ENCODE measurements at regions not wholly inside any gene's neighbourhood (a gene's known extent, or its start where the extent isn't known, plus 50 kb on each side); places are given as distances from the start of the nearest gene placed in this dataset.

DNA sequence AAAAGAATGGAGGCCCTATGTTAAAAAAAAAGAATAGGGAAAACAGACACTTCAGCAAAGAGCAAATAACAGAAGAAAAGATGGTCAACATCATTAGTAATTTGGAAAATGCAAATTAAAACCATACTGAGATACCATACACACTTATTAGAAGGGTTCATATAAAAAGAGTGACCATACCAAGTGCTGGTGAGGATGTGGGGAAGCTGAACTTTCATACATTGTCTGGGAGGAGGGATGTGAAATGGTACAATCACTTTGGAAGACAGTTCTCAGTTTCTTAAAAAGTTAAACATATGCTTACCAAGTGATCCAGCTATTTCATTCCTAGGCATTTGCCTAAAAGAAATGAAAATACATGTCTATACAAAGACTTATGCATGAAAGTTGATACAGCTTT is 194.4 kb downstream of the CXCL12 start:
- Histone ChIP-seq H3K4me1 (ENCODE audit: control insufficient read depth in 1 of 2, insufficient read depth in 2 of 2, low read length in 2 of 2) (no peaks in the 10 kb centered on the region; a peak in 1 of 4 replicates), H3K4me2 (ENCODE audit: low read length) (no peak overlapping the region), H4K20me1 (ENCODE audit: insufficient read depth) (no peaks in the 10 kb centered on the region), H3K4me3 (replicated peaks in 1 of 2; ENCODE audit: low read depth in 1 of 2, low read length in 2 of 2) (no peak overlapping the region), H3K27ac (ENCODE audit: low read depth, low read length) (no peak overlapping the region), H3K79me2 (ENCODE audit: insufficient read depth, low read length) (no peaks in the 10 kb centered on the region), H3K9me3 (ENCODE audit: control insufficient read depth in 1 of 2, insufficient read depth in 1 of 2, low read depth in 1 of 2, low read length in 2 of 2) (no peaks in the 10 kb centered on the region), H3K36me3 (ENCODE audit: control insufficient read depth in 1 of 2, insufficient read depth in 2 of 2, low read length in 2 of 2) (no peaks in the 10 kb centered on the region), H3K27me3 (ENCODE audit: insufficient read depth, low read length) (peaks cover 11% of the 10 kb centered on the region; the same call in 1 of the 2 replicates), H3K9me2 (ENCODE audit: insufficient read depth) (no peaks in the 10 kb centered on the region), H2AFZ (ENCODE audit: low read depth, low read length, poor library complexity, severe bottlenecking) (no peak overlapping the region), H3K9ac (ENCODE audit: low read length) (no peak overlapping the region)
- BruUV-seq (replicated peaks) = no TSS peak
- ChIA-PET CTCF (no interaction called here), RAD21 (ENCODE audit: low non-redundant PET in 1 of 2, low total read pairs in 2 of 2, uncharacterized antibody in 2 of 2, unreplicated experiment in 2 of 2) (no interaction called here), POLR2A (no interaction called here)
- ATAC-seq = no peak
- intact Hi-C loops (cut with micrococcal nuclease) = no loop called here
- TF ChIP-seq, protein P1, sequence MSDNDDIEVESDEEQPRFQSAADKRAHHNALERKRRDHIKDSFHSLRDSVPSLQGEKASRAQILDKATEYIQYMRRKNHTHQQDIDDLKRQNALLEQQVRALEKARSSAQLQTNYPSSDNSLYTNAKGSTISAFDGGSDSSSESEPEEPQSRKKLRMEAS (IDR thresholded peaks at IDR 0.05) = no peak
- no peak for TF ChIP-seq FOSL1 (IDR thresholded peaks at IDR 0.05; ENCODE audit: low read depth)
- no peak for TF ChIP-seq RAD21 (IDR thresholded peaks at IDR 0.05; ENCODE audit: low read depth)
- TF ChIP-seq TCF7L2 (IDR thresholded peaks at IDR 0.05; ENCODE audit: borderline replicate concordance, extremely low read depth, insufficient read depth, insufficient read length) = no peak
- TF ChIP-seq ZNF274 (IDR thresholded peaks at IDR 0.05; ENCODE audit: low read depth, low read length) = no peak
- TF ChIP-seq EGR1 (IDR thresholded peaks at IDR 0.05; ENCODE audit: low read depth) = no peak
- TF ChIP-seq ZFX (IDR thresholded peaks at IDR 0.05) = no peak
- no peak for TF ChIP-seq SRF (IDR thresholded peaks at IDR 0.05; ENCODE audit: low read depth)
- TF ChIP-seq ELF1 (IDR thresholded peaks at IDR 0.05; ENCODE audit: borderline replicate concordance, low read depth) = no peak
- no peak for TF ChIP-seq JUND (IDR thresholded peaks at IDR 0.05)
- TF ChIP-seq YY1 (IDR thresholded peaks at IDR 0.05; ENCODE audit: extremely low read depth, insufficient replicate concordance, low read depth, low read length) = no peak
- TF ChIP-seq, protein P2, sequence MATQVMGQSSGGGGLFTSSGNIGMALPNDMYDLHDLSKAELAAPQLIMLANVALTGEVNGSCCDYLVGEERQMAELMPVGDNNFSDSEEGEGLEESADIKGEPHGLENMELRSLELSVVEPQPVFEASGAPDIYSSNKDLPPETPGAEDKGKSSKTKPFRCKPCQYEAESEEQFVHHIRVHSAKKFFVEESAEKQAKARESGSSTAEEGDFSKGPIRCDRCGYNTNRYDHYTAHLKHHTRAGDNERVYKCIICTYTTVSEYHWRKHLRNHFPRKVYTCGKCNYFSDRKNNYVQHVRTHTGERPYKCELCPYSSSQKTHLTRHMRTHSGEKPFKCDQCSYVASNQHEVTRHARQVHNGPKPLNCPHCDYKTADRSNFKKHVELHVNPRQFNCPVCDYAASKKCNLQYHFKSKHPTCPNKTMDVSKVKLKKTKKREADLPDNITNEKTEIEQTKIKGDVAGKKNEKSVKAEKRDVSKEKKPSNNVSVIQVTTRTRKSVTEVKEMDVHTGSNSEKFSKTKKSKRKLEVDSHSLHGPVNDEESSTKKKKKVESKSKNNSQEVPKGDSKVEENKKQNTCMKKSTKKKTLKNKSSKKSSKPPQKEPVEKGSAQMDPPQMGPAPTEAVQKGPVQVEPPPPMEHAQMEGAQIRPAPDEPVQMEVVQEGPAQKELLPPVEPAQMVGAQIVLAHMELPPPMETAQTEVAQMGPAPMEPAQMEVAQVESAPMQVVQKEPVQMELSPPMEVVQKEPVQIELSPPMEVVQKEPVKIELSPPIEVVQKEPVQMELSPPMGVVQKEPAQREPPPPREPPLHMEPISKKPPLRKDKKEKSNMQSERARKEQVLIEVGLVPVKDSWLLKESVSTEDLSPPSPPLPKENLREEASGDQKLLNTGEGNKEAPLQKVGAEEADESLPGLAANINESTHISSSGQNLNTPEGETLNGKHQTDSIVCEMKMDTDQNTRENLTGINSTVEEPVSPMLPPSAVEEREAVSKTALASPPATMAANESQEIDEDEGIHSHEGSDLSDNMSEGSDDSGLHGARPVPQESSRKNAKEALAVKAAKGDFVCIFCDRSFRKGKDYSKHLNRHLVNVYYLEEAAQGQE (IDR thresholded peaks at IDR 0.05; ENCODE audit: low read depth) = no peak
- no peak for TF ChIP-seq EZH2phosphoT487 (IDR thresholded peaks at IDR 0.05; ENCODE audit: borderline replicate concordance)
- TF ChIP-seq CEBPB (IDR thresholded peaks at IDR 0.05; ENCODE audit: low read depth) = no peak
- no peak for DNase-seq (ENCODE audit: low read depth, low spot score)

All from HCT116 (cell line).